RPMI8226 (cell line): ENCODE measurements at regions not wholly inside any gene's neighbourhood (a gene's known extent, or its start where the extent isn't known, plus 50 kb on each side); places are given as distances from the start of the nearest gene placed in this dataset.

Source experiments
- DNase-seq: peaks from one replicate; pipeline ENCODE4 v3.0.0-alpha.2; 2015

DNA sequence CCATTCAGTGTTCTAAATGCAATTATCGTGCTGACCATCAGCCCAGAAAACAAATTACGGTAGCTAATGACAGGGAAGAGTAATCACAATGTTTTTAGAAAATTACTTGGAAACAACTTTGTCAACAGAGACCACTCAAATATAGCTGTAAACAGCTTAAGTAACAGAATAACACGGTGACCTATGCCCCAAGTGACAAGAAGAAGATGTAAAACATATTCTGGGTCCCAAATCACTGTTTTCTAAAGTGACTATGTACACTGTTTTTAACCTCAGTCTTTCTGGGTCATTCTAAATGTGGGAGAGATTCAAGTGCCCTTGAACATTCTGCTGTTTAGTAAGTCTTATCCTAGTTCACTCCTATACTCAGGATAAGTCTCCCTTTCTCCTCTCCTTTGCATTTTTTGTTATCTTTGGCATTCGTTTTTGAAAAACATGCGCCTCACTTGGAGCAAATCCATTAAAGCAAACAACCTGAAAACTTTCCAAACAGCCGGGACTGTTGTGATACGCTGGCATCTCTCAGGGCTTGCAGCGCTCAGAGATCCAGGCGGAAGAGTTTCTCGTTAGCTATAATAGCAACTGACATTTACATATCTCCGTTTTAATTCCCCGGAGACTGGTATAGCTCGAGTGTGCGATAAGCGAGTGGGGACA is 114.5 kb upstream of the SOX4 start:
- no peak for DNase-seq

GRCh38 chr6:21486115-21486514 is 107.4 kb upstream of the SOX4 start:
- no peak for DNase-seq

DNA sequence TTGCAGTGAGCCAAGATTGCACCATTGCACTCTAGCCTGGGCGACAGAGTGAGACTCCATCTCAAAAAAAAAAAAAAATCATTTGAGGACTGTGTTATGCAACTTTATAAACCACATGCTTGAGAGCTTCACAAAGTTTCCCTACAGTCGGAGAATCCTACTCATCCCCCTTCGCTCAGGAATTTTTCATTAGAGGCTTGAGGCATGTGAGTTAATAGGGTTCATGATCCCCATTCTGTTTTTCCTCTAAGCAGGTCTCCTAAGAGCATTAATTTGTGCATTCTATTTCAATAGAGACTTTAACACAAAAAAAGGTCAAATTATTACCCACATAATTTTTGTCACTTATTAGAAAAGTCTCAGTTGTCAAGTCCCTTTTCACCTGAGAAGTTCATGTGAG is 103.7 kb upstream of the SOX4 start:
- no peak for DNase-seq

DNA sequence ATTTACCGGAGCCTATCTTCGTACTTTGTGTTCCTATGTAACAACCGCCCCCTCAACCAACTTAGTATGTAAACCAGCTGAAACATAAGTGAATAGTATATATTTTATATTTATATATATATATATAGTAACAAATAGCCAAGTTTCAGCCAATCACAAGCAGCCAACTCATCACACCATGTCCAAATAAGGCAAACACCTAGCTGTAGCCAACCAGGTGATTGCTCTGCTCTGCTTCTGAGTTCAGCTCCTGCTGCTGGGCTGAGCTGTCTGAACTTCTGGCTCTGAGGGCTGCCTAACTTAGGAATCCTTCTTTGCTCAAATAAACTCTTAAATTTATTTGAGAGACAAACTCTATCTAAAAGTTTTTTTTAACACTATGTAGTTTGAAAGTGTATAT is 101.6 kb upstream of the SOX4 start:
- DNase-seq, result no peak

GRCh38 chr6:21494505-21494904 is 99.0 kb upstream of the SOX4 start:
- DNase-seq, result no peak

GRCh38 chr6:21496196-21496595 is 97.4 kb upstream of the SOX4 start:
- no peak for DNase-seq

DNA sequence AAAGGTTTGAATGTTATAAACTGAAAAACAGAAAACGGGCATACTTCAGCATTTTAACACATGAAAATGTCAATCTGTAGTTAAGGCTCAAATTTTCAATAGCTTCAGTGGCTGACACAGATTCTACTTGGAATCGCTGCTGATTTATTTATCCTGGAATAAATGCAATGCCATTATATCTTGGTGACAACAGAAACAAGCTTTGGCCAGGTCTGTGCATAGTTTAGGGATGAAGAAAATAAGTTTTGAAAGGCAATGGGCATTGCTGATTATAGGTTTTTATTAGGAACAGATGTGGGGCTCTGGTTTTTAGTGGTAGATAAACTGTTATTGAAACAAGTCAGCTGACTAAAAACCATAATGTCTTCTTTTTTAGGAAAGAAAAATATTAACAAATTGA is 96.8 kb upstream of the SOX4 start:
- DNase-seq, result no peak

GRCh38 chr6:21500314-21501020 is 93.1 kb upstream of the SOX4 start:
- no peak for DNase-seq

- no peak for DNase-seq
Observed at GRCh38 chr6:21501021-21501354, 92.6 kb upstream of the SOX4 start.

- no peak for DNase-seq
Observed at GRCh38 chr6:21501815-21502214, 91.7 kb upstream of the SOX4 start.

GRCh38 chr6:21502682-21503081 is 90.9 kb upstream of the SOX4 start:
- DNase-seq, result no peak

DNA sequence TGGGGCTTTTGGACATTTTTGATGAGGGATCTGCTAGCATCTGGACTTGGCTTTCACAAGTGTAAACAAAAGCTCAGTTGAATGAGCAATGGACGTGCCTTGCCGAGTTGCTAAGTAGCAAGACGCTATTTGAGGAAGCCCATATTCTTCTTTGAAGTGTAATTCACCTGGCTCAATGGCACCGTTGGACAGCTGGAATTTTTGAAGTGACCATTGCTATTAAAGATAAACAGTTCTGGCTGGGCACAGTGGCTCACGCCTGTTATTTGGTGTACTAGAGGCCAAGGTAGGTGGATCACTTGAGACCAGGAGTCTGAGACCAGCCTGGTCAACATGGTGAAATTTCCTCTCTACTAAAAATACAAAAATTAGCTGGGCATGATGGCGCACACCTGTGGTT is 88.8 kb upstream of the SOX4 start:
- DNase-seq, result no peak

DNA sequence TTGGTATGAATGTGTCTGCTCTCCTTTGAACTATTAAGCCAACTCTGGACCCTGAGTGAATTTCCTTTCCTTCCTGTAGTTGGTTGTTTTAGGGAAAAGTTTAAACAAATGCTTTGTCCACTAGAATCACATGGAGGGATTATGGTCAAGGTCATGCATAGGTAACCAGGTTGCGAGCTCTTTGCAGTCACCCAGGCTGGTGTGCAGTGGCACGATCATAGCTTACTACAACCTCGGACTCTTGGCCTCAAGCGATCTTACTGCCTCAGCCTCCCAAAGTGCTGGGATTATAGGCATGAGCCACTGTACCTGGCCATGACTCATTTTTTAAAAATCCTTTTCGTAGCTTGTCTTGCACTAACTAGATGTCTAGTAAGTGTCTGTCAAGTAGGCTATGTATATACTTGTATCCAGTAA is 88.0 kb upstream of the SOX4 start:
- no peak for DNase-seq

DNA sequence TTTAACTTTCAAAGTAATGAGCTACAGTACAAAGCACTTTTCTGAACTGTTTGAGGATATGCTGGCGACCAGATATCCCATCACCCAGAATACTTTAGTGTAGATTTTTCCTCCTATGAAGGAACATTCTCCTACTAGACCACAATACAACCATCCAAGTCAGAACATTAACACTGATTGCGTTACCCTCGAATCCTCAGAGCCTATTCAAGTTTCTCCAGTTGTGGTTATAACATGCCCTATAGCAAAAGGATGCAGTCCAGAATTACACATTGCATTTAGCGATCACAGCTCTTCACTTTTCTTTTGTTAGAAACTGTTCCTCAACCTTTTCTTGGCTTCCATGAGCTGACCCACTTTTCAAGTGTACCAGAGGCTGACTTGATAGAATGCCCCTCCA is 87.4 kb upstream of the SOX4 start:
- no peak for DNase-seq

DNA sequence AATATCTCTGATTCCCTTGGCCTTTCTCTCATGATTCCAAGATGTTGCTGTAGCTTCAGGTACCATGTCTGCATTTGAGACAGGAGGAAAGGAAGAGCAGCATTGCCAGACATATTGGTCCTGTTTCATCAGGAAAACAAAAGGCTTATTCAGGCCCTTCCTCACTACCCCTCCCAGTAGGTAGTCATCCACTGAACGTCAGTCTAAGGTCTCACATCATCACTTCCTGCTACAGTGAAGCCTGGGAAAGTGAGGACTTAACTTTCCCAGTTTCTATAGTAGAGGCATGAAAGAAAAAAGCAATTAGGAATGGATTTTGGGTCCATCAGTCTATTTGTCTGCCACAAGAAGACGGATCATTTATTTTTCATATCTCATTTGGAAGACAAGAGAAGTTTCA is 85.7 kb upstream of the SOX4 start:
- no peak for DNase-seq

GRCh38 chr6:21508753-21509152 is 84.8 kb upstream of the SOX4 start:
- DNase-seq, result no peak

DNA sequence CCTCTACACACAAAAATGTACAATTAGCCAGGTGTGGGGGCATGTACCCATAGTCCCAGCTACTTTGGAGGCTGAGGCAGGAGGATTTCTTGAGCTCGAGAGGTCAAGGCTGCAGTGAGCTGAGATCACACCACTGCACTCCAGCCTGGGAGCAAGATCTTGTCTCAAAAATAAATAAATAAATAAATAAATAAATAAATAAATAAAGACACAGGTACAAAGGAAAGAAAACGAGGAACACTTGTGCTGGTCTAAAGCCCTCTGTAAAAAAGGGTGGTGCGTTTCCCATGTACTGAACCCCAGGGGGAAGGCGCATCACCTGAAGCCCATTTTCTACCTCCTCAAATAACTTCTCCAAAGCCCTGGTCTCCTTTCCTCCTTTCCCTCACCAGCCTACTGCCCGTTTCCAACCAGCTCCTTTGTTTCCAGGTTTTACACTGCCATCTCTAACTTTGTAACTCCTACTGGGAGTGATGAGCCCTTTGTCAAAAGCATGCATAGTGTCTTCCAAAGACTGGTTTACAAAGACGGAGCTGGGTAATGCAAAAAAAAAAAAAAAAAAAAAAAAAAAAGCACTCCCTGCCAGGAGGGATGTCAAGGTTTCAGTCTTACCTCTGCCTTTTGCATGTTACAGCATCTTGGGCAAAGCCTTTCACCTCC is 81.5 kb upstream of the SOX4 start:
- DNase-seq, result no peak

DNA sequence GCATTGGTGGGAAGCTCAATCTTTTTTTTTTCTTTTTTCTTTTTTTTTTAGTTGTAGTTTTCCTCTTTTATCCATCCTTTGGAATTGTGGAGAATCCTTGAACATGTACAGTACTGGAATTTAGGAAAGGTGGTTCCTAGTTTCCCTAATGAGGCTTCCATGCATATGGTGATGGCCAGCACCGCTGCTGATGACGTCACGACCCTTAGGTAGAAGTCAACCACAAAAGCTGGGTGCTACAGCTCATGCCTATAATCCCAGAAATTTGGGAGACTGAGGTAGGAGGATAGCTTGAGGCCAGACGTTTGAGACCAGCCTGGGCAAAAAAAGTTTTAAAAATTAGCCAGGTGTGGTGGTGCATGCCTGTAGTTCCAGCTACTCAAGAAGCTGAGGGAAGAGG is 79.3 kb upstream of the SOX4 start:
- DNase-seq, result no peak

GRCh38 chr6:21518317-21518716 is 75.2 kb upstream of the SOX4 start:
- DNase-seq, result no peak

GRCh38 chr6:21519642-21520041 is 73.9 kb upstream of the SOX4 start:
- DNase-seq, result no peak

- DNase-seq, result no peak
Observed at GRCh38 chr6:21521276-21521675, 72.3 kb upstream of the SOX4 start.

- no peak for DNase-seq
Observed at GRCh38 chr6:21522143-21522747, 71.3 kb upstream of the SOX4 start.

- DNase-seq, result no peak
Observed at GRCh38 chr6:21522797-21523456, 70.6 kb upstream of the SOX4 start.

- no peak for DNase-seq
Observed at GRCh38 chr6:21523652-21524051, 69.9 kb upstream of the SOX4 start.
